GM18870 (cell line): ENCODE measurements at regions not wholly inside any gene's neighbourhood (a gene's known extent, or its start where the extent isn't known, plus 50 kb on each side); places are given as distances from the start of the nearest gene placed in this dataset.
"Not testable (repeated sequence)": the region's sequence is repeated elsewhere in the genome, so short reads cannot be mapped to it uniquely, and the experiment has no call there.

Experiments used
- ATAC-seq: cut with Tn5 transposase; IDR thresholded peaks from one replicate; pipeline ENCODE4 v1.9.1; 2021; ENCODE audit warnings: moderate library complexity; ENCODE audit not compliant: unreplicated experiment

DNA sequence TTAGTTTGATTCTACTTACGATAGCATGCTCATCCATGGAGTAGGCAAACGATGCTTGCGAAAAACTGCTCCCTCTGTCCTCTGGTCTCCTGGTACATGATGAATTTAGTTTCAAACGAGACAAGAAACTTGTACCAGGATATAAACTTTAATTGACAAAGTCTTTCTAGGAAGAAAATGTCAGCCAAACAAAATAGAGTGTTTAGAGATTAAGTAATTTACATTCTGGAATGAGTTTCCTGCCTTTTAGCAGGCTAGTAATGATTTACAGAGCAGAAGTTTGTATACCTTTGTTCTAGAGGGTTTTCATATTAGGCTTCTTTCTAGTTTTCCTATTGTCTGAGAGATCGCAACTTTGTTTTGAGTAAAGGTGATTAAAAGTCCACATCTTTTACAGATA, 206.9 kb downstream of the RPL10L start:
- ATAC-seq = no peak

DNA sequence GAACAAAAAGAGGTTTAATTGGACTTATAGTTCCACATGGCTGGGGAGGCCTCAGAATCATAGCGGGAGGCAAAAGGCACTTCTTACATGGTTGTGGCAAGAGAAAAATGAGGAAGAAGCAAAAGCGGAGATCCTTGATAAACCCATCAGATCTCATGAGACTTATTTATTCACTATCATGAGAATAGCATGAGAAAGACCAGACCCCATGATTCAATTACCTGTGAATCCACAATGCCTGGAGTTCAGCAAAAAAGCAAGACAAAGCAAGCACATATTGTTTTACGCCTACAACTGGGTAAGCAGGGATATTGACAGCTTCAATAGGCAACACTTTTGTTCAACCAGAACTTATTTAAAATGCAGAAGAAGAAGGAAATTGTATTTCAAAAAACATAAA, 218.2 kb downstream of the RPL10L start:
- ATAC-seq = no peak

DNA sequence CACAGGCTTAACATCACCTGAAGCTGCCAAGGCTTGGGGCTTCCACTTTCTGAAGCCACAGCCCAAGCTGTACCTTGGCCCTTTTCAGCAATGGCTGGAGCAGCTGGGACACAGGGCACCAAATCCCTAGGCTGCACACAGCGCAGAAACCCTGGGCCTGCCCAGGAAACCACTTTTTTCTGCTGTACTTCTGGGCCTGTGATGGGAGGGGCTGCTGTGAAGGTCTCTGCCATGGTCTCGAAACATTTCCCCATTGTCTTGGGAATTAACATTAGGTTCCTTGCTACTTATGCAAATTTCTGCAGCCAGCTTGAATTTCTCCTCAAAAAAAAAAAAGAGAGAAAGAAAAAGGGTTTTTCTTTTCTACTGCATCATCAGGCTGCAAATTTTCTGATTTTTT, 219.1 kb downstream of the RPL10L start:
- ATAC-seq = no peak

DNA sequence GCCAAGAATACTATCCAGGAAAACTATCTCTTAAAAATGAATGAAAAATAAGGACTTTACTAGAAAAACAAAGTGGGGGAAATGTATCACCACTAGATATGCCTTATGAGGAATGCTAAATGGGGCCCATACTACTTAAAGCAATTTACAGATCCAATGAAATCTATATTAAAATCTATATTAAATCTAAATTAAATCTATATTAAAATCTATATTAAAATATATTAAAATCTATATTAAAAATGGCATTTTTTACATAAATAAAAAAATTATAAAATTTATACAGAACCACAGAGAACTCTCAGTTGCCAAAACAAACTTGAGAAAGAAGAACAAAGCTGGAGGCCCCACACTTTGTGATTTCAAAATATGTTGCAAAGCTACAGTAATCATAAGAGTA, 234.5 kb downstream of the RPL10L start:
- no peak for ATAC-seq

DNA sequence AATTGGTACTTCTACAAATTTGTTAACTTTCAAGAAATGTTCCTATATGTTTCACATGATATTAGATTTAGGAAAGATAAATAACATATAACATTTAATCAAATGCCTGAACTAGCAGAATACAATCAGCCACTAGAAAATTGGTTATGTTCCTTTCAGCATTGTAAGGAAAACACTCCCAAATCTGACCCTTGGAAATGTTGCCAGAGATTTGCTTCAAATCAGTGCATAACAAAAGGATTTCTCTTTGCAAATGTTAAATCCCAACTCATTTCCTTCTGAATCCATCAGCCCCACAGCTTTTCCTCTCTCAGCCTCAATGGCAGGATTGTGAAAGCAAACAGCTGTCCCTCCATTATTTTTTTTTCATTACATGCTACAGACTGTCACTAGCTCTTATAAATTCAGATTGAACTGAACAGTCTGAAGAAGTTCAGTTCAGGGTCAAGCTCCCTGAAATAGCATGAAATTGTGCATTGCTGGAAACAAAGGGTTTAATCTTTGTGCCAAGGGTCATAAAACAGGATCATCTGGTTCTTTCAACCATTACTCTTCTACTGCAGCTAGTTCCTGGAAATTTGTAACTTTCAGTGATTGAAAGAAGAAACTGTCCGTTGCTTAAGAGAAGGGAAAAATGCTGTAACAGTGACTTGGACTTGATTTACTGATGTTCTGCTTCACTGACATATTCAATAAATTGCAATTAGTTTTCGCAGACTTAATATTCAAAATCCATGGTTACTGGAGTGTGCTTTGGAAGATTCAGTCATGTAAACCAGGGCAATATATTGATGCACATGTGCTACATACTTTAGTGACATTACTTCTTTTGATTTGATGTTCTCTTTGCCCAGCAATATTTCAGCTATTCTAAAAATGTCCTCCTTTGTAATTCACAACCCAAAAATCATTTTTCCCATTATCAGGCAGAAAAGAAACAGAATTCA, 246.4 kb downstream of the RPL10L start:
- no peak for ATAC-seq

DNA sequence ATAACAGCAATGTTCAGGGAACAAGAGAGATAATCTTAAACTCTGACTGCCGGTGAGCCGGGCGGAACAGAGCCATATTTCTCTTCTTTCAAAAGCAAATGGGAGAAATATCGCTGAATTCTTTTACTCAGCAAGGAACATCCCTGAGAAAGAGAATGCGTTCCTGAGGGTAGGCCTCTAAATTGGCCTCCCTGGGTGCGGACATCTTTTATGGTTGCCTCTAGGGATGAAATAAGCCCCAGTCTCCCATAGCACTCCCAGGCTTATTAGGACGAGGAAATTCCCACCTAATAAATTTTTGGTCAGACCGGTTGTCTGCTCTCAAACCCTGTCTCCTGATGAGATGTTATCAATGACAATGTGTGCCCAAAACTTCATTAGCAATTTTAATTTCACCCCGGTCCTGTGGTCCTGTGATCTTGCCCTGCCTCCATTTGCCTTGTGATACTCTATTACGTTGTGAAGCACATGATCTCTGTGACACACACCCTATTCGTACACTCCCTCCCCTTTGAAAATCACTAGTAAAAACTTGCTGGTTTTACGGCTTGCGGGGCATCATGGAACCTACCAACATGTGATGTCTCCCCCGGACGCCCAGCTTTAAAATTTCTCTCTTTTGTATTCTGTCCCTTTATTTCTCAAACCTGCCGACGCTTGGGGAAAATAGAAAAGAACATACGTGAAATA, 249.4 kb downstream of the RPL10L start:
- ATAC-seq = not testable (repeated sequence)

DNA sequence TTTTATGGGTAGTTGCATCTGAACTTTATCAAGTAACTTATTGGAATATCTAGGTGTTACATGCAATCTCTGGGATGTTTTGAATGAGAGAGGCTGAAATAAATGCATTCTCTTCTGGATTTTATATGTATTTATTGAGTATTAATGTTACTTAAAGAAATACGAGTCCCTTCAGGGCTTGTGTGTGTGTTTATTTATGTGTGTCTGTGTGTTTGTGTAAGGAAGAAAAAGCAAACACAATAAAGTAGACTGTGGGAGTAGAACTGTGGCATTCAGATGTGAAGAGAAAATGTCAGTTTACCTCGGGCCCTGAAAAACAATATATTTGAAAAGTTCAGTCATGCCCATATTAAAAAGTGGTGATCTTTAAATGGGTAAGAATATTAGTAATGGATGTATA, 250.5 kb downstream of the RPL10L start:
- ATAC-seq = no peak

DNA sequence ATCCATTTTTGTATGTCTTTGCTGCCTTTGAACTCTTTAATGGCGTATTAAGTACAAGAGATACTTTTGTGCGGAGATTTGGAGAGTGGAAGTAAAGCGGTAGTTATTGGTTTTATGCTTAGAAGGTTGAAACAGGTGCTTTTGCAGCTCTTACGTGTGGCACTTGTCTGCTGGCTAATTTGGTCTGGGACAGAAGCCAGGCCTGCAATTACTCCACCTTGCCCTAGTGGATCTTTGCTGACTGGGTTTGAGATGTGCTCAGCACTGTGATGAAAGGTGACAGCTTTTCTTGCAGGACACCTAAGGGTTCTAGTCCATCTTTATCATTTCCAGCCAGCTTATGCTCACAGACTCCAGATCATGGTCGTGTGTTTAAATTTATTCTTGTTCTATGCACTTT, 252.5 kb downstream of the RPL10L start:
- ATAC-seq = no peak

DNA sequence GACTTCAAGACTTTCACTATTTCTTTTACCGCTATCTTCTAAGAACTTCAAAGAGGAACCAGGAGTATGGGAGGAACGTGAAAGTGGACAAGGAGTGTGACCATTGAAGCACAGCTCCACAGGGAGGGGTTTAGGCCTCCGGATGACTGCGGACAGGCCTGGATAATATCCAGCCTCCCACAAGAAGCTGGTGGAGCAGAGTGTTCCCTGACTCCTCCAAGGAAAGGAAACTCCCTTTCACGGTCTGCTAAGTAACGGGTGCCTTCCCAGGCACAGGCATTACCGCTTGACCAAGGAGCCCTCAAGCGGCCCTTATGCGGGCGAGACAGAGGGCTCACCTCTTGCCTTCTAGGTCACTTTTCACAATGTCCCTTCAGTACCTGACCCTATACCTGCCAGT, 267.0 kb downstream of the RPL10L start:
- no peak for ATAC-seq

DNA sequence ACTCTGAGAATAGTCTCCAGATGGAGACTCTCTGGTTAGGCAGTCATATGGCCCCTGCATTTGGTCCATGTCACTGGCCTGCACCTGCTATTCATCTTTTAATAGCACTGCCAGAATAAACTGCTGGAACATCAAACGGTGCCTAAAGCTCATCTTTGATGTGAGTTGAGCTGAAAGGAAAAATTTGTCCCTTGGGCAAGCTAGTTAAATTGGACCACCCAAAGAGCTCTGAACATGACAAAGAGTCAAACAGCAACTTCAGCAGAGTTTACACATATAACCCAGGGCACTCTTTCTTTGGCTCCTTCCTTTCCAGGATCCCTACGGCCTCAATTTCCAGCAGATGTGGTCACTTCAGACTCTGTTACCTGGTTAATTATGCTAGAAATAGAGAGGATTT, 269.9 kb downstream of the RPL10L start:
- no peak for ATAC-seq

DNA sequence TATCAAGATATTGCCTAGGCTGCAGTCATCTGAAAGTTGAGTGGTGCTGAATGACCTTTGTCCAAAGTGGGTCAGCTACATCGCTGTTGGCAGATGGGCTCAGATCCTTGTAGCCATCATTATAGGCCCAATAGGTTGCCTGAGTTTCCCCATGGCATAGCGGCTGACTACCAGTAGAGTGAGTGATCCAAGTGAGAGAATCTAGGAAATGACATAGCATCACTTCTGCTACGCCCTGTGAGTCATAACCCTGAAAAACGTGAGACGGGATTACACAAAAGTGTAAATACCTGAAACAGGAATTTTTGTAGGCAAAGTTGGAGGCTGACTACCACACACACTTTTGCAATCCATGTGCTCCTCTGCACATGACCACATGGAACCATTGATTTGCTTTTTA, 273.3 kb downstream of the RPL10L start:
- no peak for ATAC-seq

DNA sequence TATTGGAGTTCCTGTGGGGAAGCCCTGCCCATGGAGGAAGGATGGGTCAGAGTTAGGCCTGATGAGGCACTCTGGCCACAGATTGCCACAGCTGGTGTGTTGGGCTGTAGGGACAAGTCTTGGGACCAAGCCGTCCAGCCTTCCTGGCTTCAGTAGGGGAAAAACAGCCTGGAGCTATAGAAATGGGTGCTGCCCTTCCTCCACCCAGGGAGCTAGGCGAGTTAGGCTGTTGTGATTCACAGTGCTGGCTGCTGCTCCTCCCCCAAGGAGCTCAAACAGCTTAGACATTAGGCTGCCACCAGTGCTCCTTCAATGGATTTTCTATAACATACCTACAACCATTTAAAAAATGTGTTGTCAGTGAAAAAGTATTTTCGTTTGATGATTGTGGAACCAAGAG, 274.3 kb downstream of the RPL10L start:
- ATAC-seq = no peak

DNA sequence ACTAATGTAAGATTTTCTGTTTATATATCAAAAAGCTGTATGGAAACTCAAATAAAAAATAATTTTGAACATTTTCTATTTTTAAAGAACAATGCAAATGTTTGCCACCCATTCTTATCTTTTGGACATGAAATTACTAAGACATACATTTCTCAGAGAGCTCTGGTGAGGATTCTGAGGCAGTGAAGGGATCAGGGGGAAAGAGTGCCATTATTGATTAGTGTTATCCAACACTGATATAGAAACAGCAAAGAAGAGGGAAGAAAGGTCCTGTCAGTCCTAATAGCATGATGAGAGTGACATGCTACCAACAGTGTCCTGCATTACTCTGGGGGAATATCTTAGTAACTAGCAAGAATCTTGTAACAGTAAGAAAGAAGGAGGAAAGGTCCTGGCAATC, 282.2 kb downstream of the RPL10L start:
- ATAC-seq = no peak

DNA sequence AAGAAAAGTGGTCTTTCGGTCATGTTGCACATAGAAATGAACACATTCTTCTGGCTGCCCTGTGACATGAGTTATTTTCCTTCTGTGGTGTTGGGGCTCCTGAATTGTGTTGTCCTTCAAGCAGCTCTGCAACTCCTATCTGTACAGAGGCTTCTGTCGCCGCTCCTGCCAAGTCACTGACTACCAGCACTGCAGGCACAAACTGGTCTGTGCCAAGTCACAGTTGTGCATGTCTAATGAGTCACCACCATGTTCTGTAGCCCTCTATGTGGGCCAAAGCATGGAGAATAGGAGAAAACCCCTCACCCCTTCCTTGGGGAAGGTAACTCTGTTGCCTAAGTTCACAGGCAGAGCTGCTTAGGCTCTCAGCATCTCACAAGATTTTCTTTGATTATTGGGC, 283.3 kb downstream of the RPL10L start:
- ATAC-seq = no peak

DNA sequence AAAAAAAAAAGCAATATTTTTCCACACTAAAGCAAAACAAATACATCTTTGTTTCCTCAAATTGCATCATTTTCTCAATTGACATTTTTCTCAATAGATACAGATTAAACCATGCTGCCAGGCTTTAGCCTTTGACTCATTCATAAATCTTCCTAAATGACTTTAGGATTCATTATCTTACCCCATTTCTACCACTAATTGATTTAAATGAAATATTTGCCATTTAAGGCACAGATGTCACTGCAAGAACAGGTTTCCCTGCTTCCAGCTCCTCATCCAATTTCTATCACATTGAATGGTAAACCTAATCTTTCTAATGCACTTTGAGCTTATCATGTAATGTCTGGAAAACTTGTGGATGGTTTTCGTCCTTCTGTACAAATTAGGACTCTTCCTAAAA, 298.7 kb downstream of the RPL10L start:
- ATAC-seq = no peak

DNA sequence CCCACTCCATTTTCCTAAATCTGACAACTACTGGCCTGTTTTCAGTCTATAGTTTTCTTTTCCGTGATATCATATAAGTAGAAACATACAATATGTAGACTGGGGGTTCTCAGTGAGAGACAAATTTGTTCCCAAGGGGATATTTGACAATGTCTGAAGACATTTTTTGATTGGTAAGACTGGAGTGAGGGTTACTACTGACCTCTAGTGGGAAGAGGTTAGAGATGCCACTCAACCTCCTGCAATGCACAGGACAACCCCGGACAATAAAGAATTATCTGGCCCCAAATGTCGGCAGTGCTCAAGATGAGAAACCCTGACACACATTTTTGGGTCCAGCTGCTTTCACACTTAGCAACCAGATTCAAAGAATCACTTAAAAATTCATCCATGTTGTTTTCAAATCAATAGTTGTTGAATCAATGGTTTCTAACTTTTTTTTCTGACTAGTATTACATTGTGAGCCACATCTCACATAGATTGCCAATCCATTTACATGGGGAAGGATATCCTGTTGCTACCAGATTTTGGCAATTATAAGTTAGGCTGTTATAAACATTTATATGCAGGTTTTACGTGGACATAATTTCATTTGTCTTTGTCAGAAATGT, 307.1 kb downstream of the RPL10L start:
- ATAC-seq = peak; percentile 75

DNA sequence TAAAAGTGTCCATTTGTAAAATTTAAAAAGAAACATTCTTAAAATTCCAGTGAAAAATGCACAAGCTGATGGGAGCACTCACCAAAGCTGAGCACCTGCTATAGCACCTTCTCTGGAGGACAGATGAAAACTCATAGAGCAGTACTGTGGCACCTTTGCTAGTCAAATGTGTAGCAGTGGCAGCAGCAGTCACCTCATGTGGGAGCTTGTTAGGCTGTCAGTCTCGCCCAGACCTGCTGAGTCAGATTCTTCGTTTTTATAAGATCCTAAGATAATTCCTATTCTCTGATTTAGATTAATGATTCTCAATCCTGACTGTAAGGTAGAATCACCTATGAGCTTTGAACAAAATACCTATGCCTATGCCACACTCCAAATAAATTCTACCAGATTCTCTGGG, 325.8 kb downstream of the RPL10L start:
- ATAC-seq = no peak

DNA sequence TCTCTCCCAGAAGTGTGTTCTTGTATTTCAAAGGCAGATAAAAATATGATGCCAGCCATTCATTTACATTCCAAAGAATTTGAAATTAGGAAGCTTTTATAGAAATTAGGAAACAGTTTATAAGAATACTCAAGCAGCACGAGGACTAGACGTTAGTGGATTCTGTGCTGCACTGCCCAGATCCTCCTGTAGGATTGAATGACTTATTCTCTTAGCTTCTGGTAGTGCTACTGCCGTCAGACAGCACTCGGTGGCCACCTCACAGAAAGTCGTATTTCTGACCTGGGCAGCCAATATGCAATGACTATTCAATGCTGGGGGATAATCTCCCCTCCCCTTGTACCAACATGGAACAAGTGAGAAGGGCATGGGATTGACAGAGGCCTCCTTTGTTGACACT, 326.4 kb downstream of the RPL10L start:
- ATAC-seq = no peak

DNA sequence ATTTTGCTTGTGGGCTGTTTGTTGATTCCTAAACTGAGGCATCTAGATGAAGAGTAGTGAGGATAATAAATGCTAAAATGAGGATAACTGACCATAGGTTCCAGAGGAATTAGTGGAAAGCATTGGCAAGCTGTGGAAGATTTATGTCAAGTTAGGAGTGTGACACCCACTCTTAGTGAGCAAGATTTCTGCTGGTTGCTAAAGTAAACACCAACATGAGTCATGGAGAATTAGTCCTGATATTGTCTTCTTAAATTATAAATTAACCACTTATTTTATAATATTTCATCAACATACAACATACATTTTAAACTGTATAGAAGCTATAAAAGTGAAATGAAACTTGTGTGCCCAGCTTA, 328.2 kb downstream of the RPL10L start:
- no peak for ATAC-seq

DNA sequence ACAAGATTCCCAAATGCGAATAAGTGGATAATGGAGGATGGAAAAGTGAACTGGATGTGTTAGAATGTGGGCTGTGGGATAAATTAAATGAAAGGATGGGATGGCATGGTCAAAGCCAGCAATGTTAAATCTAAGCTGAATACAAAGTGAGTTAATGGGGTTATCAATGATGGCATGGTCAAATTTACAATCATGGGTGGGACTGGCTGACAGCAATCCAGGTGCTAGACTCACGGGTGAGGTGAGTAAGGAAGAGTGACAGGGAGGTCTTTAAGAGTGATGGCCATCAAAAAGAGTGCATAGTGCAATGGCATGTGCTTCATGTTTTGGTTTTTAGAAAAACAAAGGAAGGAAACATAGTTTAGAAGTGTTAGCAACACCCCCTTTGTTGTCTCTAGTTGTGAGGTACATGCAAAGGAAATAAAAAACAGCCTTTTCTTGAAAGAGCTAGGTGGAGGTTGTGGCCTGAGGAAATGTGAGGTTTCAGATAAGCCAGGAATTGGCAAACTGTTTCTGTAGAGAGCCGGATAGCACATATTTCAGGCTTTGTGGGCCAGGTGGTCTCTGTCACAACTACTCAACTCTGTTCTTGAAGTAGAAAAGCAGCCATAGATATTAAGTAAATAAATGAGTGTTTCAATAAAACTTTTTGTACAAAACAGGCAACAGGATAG, 328.7 kb downstream of the RPL10L start:
- no peak for ATAC-seq

DNA sequence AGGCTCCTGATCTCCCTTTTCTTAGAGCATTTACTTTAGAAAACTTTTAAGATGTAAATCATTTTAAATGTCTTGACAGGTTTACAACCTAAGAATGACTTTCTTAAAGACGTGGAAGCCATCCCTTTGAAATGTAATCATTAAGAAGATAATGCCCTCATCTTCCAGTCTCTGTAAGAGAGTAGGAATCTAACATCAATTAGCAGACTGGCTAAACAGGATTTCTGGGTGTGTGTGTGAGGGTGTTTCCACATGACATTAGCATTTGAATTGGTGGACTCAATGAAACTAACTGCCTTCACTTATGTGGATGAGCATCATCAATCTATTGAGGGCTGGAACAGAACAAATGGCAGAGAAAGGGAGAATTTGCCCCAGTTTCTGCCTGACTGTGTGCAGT, 329.5 kb downstream of the RPL10L start:
- ATAC-seq = no peak

DNA sequence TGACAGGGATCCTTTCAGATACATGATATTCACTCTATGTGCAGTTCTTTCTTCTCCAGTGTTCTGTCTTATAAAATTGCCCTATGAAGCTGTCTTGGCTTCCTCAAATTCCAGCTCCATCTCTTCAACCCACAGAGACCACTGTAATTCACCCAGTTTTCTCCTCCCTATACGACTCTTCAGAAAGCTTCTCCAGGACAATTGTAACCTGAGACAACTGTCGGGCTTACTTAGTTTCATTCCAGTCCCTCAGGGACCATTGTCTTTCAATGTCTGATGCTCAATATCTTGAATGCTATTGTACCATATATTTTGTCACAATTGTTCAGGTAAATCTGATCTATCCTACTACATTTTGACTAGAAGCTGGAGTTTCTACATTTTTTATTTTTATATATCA, 345.3 kb downstream of the RPL10L start:
- ATAC-seq = no peak
